ENCODE measurements at regions not wholly inside any gene's neighbourhood (a gene's known extent, or its start where the extent isn't known, plus 50 kb on each side); places are given as distances from the start of the nearest gene placed in this dataset.

DNA sequence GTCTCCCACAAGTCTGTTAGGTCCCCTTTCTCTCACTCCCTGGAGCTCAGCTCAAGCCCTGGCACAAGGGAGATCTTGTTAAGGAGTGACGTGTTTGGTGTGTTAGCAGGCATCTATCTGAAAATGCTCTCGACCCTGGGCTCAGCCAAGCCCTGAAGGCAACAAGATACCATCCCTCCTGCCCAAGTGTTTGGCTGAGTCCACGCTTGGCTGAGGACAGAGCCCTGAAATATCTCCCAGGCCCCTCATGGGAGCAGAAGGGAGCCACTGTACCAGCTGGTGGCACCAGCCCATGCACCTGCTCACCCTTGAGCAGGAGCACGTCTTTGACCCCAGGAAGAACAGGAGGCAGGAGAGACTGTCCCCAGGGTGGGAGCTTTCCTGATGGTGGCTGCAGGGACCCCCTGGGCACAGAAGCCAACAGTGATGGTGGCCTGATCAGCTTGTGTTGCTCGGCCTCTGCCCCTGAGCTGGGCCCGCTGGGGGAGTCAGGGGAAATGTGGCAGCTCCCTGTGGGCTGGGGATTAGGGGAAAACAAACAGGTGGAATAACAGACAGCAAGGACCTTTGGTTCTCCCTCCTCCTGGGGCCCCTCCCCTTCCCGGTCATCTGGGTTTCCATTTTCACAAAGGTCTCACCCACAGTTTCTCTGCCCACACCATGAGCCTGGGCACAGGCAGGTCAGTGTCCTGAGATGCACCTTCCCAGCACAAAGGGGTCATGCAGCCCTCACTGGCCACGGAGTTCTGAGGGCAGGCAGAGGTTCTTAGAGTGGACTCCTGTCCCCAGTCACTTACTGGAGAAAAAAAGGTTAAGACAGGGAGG lies 91.6 kb downstream of the RHOB start:
- in situ Hi-C loops (cut with MboI) (no loop called here), intact Hi-C loops (cut with micrococcal nuclease) (no loop called here)
- TF ChIP-seq, protein P1, sequence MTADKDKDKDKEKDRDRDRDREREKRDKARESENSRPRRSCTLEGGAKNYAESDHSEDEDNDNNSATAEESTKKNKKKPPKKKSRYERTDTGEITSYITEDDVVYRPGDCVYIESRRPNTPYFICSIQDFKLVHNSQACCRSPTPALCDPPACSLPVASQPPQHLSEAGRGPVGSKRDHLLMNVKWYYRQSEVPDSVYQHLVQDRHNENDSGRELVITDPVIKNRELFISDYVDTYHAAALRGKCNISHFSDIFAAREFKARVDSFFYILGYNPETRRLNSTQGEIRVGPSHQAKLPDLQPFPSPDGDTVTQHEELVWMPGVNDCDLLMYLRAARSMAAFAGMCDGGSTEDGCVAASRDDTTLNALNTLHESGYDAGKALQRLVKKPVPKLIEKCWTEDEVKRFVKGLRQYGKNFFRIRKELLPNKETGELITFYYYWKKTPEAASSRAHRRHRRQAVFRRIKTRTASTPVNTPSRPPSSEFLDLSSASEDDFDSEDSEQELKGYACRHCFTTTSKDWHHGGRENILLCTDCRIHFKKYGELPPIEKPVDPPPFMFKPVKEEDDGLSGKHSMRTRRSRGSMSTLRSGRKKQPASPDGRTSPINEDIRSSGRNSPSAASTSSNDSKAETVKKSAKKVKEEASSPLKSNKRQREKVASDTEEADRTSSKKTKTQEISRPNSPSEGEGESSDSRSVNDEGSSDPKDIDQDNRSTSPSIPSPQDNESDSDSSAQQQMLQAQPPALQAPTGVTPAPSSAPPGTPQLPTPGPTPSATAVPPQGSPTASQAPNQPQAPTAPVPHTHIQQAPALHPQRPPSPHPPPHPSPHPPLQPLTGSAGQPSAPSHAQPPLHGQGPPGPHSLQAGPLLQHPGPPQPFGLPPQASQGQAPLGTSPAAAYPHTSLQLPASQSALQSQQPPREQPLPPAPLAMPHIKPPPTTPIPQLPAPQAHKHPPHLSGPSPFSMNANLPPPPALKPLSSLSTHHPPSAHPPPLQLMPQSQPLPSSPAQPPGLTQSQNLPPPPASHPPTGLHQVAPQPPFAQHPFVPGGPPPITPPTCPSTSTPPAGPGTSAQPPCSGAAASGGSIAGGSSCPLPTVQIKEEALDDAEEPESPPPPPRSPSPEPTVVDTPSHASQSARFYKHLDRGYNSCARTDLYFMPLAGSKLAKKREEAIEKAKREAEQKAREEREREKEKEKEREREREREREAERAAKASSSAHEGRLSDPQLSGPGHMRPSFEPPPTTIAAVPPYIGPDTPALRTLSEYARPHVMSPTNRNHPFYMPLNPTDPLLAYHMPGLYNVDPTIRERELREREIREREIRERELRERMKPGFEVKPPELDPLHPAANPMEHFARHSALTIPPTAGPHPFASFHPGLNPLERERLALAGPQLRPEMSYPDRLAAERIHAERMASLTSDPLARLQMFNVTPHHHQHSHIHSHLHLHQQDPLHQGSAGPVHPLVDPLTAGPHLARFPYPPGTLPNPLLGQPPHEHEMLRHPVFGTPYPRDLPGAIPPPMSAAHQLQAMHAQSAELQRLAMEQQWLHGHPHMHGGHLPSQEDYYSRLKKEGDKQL (CRISPR knock-in tag; IDR thresholded peaks at IDR 0.05; ENCODE audit: borderline replicate concordance) = no peak
- TF ChIP-seq ZNF668 (CRISPR knock-in tag; IDR thresholded peaks at IDR 0.05) = no peak
- TF ChIP-seq KAT7 (CRISPR knock-in tag; IDR thresholded peaks at IDR 0.05; ENCODE audit: borderline replicate concordance) = 0 out of 2 replicates have a peak, but pooled peaks have one; percentile 39
- 59% methylated on average over 8 of the region's 8 CpGs for WGBS (ENCODE audit: insufficient coverage, low coverage, missing lambda C conversion rate)
- H3K9me1 ChIP-seq (ENCODE audit: control insufficient read depth, insufficient read depth, low read length) = no peaks in the 10 kb centered on the region
- BruUV-seq (replicated peaks) = no TSS peak
- ChIA-PET CTCF (ENCODE audit: low intra/inter-chr PET ratio) (no interaction called here), POLR2A (interaction anchor here (0.5 to 2.3 kb wide), 3 partner anchors 13 to 73 kb away, joined by 3 to 6 read pairs (median 4); no protein-coding TSS in a partner anchor)
- H3K9ac ChIP-seq (ENCODE audit: insufficient read depth in 1 of 2, low read depth in 2 of 2, low read length in 2 of 2) = peak overlapping the region in 1 of 2 experiments; percentile 13; a peak in 1 of 4 replicates
- ATAC-seq = no peak
- no peak overlapping the region for H3K4me2 ChIP-seq (ENCODE audit: insufficient read depth, low read length)
- no peak overlapping the region for H2AFZ ChIP-seq (ENCODE audit: low read depth, low read length)
- no peak for FAIRE-seq
- H3K79me2 ChIP-seq (ENCODE audit: control insufficient read depth, insufficient read depth, low read length) = no peaks in the 10 kb centered on the region
- no peaks in the 10 kb centered on the region; the same call in 1 of the 2 replicates for H4K20me1 ChIP-seq (replicated peaks; ENCODE audit: control insufficient read depth, insufficient read depth, low read length)
- H3K27ac ChIP-seq (ENCODE audit: extremely low read depth, low read depth, low read length) = no peak overlapping the region
- no peaks in the 10 kb centered on the region for H3K9me3 ChIP-seq (replicated peaks; ENCODE audit: control insufficient read depth, insufficient read depth, low read depth, low read length)
- no peak for DNase-seq (ENCODE audit: extremely low read depth in 1 of 4, low spot score in 3 of 4)
- no peak overlapping the region for H3K4me3 ChIP-seq
- peaks cover 3 to 37% of the 10 kb centered on the region in 2 experiments; a peak in 4 of 5 replicates for H3K27me3 ChIP-seq (ENCODE audit: control insufficient read depth in 2 of 2, insufficient read depth in 2 of 2, low read length in 2 of 2)
- no peaks in the 10 kb centered on the region for H3K36me3 ChIP-seq (ENCODE audit: control insufficient read depth, insufficient read depth, low read length)
- H3K4me1 ChIP-seq (replicated peaks in 1 of 2; ENCODE audit: control insufficient read depth in 2 of 2, insufficient read depth in 2 of 2, low read length in 2 of 2) = peaks cover 17 to 25% of the 10 kb centered on the region in 2 experiments; a peak in 4 of 5 replicates
